HEK293T (cell line): ENCODE measurements at regions not wholly inside any gene's neighbourhood (a gene's known extent, or its start where the extent isn't known, plus 50 kb on each side); places are given as distances from the start of the nearest gene placed in this dataset.
"Not testable (repeated sequence)": the region's sequence is repeated elsewhere in the genome, so short reads cannot be mapped to it uniquely, and the experiment has no call there.

Experiments used
- CTCF ChIA-PET: fragments of 350-600 bp; formaldehyde crosslinking; extraction: SDS; loops from one replicate; lab custom pipeline; 2021; ENCODE audit warnings: antibody characterized with exemption, inconsistent platforms; lab: Yijun Ruan, JAX
- POLR2A ChIA-PET: fragments of 350-600 bp; formaldehyde crosslinking; extraction: SDS; loops from one replicate; lab custom pipeline; 2020; ENCODE audit warnings: antibody characterized with exemption, inconsistent platforms; lab: Yijun Ruan, JAX
- DNase-seq: peaks from one replicate; pipeline ENCODE4 v3.0.0; 2012; ENCODE audit warnings: mixed read lengths; ENCODE audit errors: extremely low spot score
- ARNT ChIP-seq: fragments of 450-650 bp; IDR thresholded peaks from 2 replicates; pipeline ENCODE4 v1.6.1; 2017; ENCODE audit warnings: mild to moderate bottlenecking
- BHLHE40 ChIP-seq: fragments of 450-650 bp; IDR thresholded peaks from 2 replicates; pipeline ENCODE4 v1.6.1; 2016; ENCODE audit warnings: mild to moderate bottlenecking, moderate library complexity, borderline replicate concordance
- CTBP1 ChIP-seq: fragments of 450-650 bp; IDR thresholded peaks from 2 replicates; pipeline ENCODE4 v1.6.1; 2016; ENCODE audit warnings: borderline replicate concordance
- ELF4 ChIP-seq: fragments of 450-650 bp; IDR thresholded peaks from 2 replicates; pipeline ENCODE4 v1.6.1; 2017; ENCODE audit warnings: antibody characterized with exemption
- FOXA1 ChIP-seq: fragments of 450-650 bp; IDR thresholded peaks from 2 replicates; pipeline ENCODE4 v1.6.1; 2016; ENCODE audit warnings: mild to moderate bottlenecking
- FOXK2 ChIP-seq: fragments of 450-650 bp; IDR thresholded peaks from 2 replicates; pipeline ENCODE4 v1.6.1; 2016; ENCODE audit warnings: mild to moderate bottlenecking
- FOXM1 ChIP-seq: fragments of 450-650 bp; IDR thresholded peaks from 2 replicates; pipeline ENCODE4 v1.6.1; 2017; ENCODE audit warnings: mild to moderate bottlenecking, borderline replicate concordance
- HDGF ChIP-seq: fragments of 450-650 bp; IDR thresholded peaks from 2 replicates; pipeline ENCODE4 v1.6.1; 2017; ENCODE audit warnings: antibody characterized with exemption, borderline replicate concordance
- L3MBTL2 ChIP-seq: fragments of 450-650 bp; conservative IDR thresholded peaks from 2 replicates; pipeline ENCODE4 v1.6.1; 2016; ENCODE audit warnings: mild to moderate bottlenecking
- LEF1 ChIP-seq: fragments of 450-650 bp; IDR thresholded peaks from 2 replicates; pipeline ENCODE4 v1.6.1; 2017; ENCODE audit warnings: mild to moderate bottlenecking, borderline replicate concordance
- NFRKB ChIP-seq: fragments of 450-650 bp; IDR thresholded peaks from 2 replicates; pipeline ENCODE4 v1.6.1; 2016; ENCODE audit warnings: mild to moderate bottlenecking, moderate library complexity
- PKNOX1 ChIP-seq: fragments of 450-650 bp; IDR thresholded peaks from 2 replicates; pipeline ENCODE4 v1.6.1; 2016
- SP1 ChIP-seq: fragments of 450-650 bp; IDR thresholded peaks from 2 replicates; pipeline ENCODE4 v1.6.1; 2017
- SUZ12 ChIP-seq: fragments of 450-650 bp; IDR thresholded peaks from 2 replicates; pipeline ENCODE4 v1.6.1; 2016; ENCODE audit warnings: mild to moderate bottlenecking
- TARDBP ChIP-seq: fragments of 450-650 bp; IDR thresholded peaks from 2 replicates; pipeline ENCODE4 v1.6.1; 2016
- ZNF384 ChIP-seq: fragments of 450-650 bp; IDR thresholded peaks from 2 replicates; pipeline ENCODE4 v1.6.1; 2016

GRCh38 chr3:78257951-78258530 is 1218.1 kb downstream of the ROBO2 start:
- ChIA-PET POLR2A (no interaction called here), CTCF (no interaction called here)
- no peak for TF ChIP-seq SP1
- no peak for TF ChIP-seq BHLHE40
- no peak for TF ChIP-seq PKNOX1
- TF ChIP-seq FOXM1 = no peak
- no peak for DNase-seq

DNA sequence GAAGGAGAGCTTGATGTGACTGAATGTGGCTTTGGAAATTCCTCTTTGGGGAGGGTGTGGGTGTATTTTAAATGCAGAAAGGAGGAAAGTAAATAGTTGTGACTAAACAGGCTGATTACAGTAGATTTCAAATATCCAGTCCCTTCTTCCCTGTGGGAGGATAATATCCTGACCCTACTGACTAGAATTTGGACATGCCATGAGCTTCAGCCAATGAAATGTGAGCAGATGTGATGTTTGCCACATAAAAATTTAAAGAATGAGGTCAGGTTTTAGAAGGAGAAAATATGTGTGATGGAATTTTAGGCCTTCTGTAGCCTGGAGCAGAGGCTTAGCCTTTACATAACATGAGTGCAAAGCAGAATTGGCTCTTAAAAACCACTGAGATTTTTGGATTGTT is 1218.9 kb downstream of the ROBO2 start:
- POLR2A ChIA-PET = no interaction called here
- no peak for DNase-seq
- CTCF ChIA-PET = no interaction called here
- no peak for TF ChIP-seq SUZ12
- TF ChIP-seq LEF1 = no peak
- no peak for TF ChIP-seq L3MBTL2
- no peak for TF ChIP-seq ARNT
- TF ChIP-seq FOXA1 = no peak
- no peak for TF ChIP-seq NFRKB

- TF ChIP-seq ZNF384 (no peak), SUZ12 (no peak), L3MBTL2 (no peak), SP1 (no peak), TARDBP (no peak), ELF4 (no peak), FOXA1 (no peak), LEF1 (no peak), FOXK2 (no peak), FOXM1 (no peak), HDGF (no peak), NFRKB (no peak), ARNT (no peak)
- ChIA-PET CTCF (no interaction called here), POLR2A (no interaction called here)
- DNase-seq = no peak
Observed at GRCh38 chr3:78260388-78260787, 1220.5 kb downstream of the ROBO2 start.

DNA sequence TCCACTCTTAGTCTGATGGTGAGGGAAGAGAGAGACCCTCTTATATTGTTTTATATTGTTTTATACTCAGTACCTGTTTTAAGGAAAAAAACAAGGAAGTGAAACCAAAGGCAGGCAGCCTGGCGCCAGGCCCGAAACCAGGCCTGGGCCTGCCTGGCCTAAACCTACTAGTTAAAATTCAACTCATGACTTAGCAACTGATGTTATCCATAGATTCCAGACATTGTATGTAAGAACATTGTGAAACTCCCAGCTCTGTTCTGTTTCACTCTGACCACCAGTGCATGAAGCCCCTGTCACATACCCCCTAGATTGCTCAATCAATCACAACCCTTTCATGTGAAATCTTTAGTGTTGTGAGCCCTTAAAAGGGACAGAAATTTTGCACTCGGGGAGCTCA is 1226.7 kb downstream of the ROBO2 start:
- DNase-seq, CTCF ChIA-PET, POLR2A ChIA-PET: not testable (repeated sequence)

- TF ChIP-seq NFRKB = no peak
- CTCF ChIA-PET = no interaction called here
- no peak for DNase-seq
- POLR2A ChIA-PET = no interaction called here
Observed at GRCh38 chr3:78267235-78267634, 1227.3 kb downstream of the ROBO2 start.

DNA sequence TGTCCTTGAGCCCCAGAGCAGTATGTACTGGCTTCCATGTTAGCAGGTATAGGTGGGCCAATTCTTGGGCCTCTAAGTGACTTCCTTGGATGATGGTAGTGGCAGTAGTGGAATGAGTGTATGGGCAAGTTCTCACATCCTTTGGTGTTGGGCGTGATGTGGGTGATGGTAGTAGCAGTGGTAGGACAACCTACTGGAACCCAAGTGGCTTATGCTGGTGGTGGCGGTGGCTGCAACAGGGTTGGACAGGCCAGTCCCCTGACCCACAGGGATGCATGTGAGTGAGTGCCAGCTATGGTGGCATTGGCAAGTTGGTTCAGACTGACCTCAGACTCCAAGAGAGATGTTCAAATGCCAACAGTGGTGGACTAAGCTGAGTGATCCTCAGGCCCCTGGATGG is 1228.2 kb downstream of the ROBO2 start:
- ChIA-PET POLR2A (no interaction called here), CTCF (no interaction called here)
- no peak for DNase-seq
- no peak for TF ChIP-seq BHLHE40
- TF ChIP-seq SP1 = no peak
- no peak for TF ChIP-seq FOXA1

GRCh38 chr3:78268716-78269668 is 1229.1 kb downstream of the ROBO2 start:
- ChIA-PET CTCF (no interaction called here), POLR2A (no interaction called here)
- no peak for DNase-seq
- no peak for TF ChIP-seq L3MBTL2
- TF ChIP-seq ELF4 = no peak
- no peak for TF ChIP-seq FOXA1
- TF ChIP-seq PKNOX1 = no peak
- no peak for TF ChIP-seq FOXK2
- TF ChIP-seq SP1 = no peak
- no peak for TF ChIP-seq HDGF
- TF ChIP-seq NFRKB = no peak
- no peak for TF ChIP-seq SUZ12
- TF ChIP-seq ARNT = no peak
- no peak for TF ChIP-seq ZNF384
- no peak for TF ChIP-seq LEF1
- TF ChIP-seq TARDBP = no peak

DNA sequence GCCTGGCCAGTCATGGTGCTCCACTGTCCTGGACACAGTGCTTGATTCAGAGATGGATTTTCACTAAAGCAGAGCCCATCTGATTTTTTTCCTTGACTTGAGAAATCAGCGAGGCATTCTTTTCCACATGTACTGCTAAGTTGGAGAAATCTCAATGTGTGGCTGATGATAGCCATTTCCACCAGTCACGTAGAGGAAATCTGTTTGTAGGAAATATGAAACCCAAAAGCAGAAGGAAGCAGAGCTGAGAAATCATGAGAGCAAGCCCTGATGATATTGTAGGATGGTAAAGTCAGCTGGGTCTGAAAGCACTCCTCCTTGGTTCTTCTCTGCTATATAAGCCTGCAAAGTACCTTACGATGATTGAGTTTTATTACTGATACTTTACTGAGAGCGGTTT is 1233.4 kb downstream of the ROBO2 start:
- ChIA-PET CTCF (no interaction called here), POLR2A (no interaction called here)
- DNase-seq = no peak
- TF ChIP-seq CTBP1 = no peak
- no peak for TF ChIP-seq ARNT
- no peak for TF ChIP-seq SUZ12
- TF ChIP-seq L3MBTL2 = no peak
- TF ChIP-seq PKNOX1 = no peak
- TF ChIP-seq HDGF = no peak
- TF ChIP-seq FOXM1 = no peak
- TF ChIP-seq BHLHE40 = no peak
- no peak for TF ChIP-seq FOXA1
- TF ChIP-seq SP1 = no peak
- no peak for TF ChIP-seq TARDBP
- no peak for TF ChIP-seq ELF4
- TF ChIP-seq NFRKB = no peak
- TF ChIP-seq ZNF384 = no peak
- TF ChIP-seq FOXK2 = no peak
- no peak for TF ChIP-seq LEF1
